GM18508 (cell line): ENCODE measurements at regions not wholly inside any gene's neighbourhood (a gene's known extent, or its start where the extent isn't known, plus 50 kb on each side); places are given as distances from the start of the nearest gene placed in this dataset.

Source experiments
- ATAC-seq: cut with Tn5 transposase; IDR thresholded peaks from one replicate; pipeline ENCODE4 v1.9.1; 2021; ENCODE audit warnings: moderate number of reproducible peaks; ENCODE audit not compliant: insufficient read depth, unreplicated experiment

- no peak for ATAC-seq
Measured at GRCh38 chr15:39128746-39129145, 452.1 kb upstream of the THBS1 start.

- ATAC-seq: no peak
Measured at GRCh38 chr15:39130556-39131379, 450.1 kb upstream of the THBS1 start.

- no peak for ATAC-seq
Measured at GRCh38 chr15:39131609-39132008, 449.3 kb upstream of the THBS1 start.

GRCh38 chr15:39132070-39132469 lies 448.8 kb upstream of the THBS1 start:
- no peak for ATAC-seq

- no peak for ATAC-seq
Measured at GRCh38 chr15:39132954-39133600, 447.8 kb upstream of the THBS1 start.

- no peak for ATAC-seq
Measured at GRCh38 chr15:39134282-39134681, 446.6 kb upstream of the THBS1 start.

- no peak for ATAC-seq
Measured at GRCh38 chr15:39135989-39136388, 444.9 kb upstream of the THBS1 start.

- no peak for ATAC-seq
Measured at GRCh38 chr15:39139431-39140059, 441.3 kb upstream of the THBS1 start.

- ATAC-seq: no peak
Measured at GRCh38 chr15:39140060-39140604, 440.7 kb upstream of the THBS1 start.

GRCh38 chr15:39142500-39142899 lies 438.4 kb upstream of the THBS1 start:
- no peak for ATAC-seq

- no peak for ATAC-seq
Measured at GRCh38 chr15:39143479-39143878, 437.4 kb upstream of the THBS1 start.

GRCh38 chr15:39144051-39144450 lies 436.8 kb upstream of the THBS1 start:
- no peak for ATAC-seq

- no peak for ATAC-seq
Measured at GRCh38 chr15:39144613-39145499, 436.0 kb upstream of the THBS1 start.

GRCh38 chr15:39145854-39146625 lies 434.8 kb upstream of the THBS1 start:
- ATAC-seq: no peak

- ATAC-seq: no peak
Measured at GRCh38 chr15:39149636-39150150, 431.2 kb upstream of the THBS1 start.

GRCh38 chr15:39151545-39151944 lies 429.3 kb upstream of the THBS1 start:
- ATAC-seq: no peak

- ATAC-seq: no peak
Measured at GRCh38 chr15:39153058-39153714, 427.7 kb upstream of the THBS1 start.

GRCh38 chr15:39153716-39154115 lies 427.2 kb upstream of the THBS1 start:
- ATAC-seq: no peak

GRCh38 chr15:39154227-39154638 lies 426.6 kb upstream of the THBS1 start:
- ATAC-seq: no peak
